SU-DHL-6 (cell line): ENCODE measurements at regions not wholly inside any gene's neighbourhood (a gene's known extent, or its start where the extent isn't known, plus 50 kb on each side); places are given as distances from the start of the nearest gene placed in this dataset.

Source experiments
- H2AFZ ChIP-seq: fragments of 200-600 bp; sonication (generic); 2 replicates; pipeline ENCODE4 v1.6.1; 2014; ENCODE audit warnings: low read depth, mild to moderate bottlenecking, moderate library complexity, mixed read lengths, antibody characterized with exemption, low read length; ENCODE audit not compliant: severe bottlenecking
- H3F3A ChIP-seq: fragments of 200-600 bp; shearing (Covaris generic); 2 replicates; pipeline ENCODE4 v1.6.0; 2016; ENCODE audit warnings: antibody characterized with exemption, mild to moderate bottlenecking; ENCODE audit not compliant: insufficient read depth
- H3K27ac ChIP-seq: fragments of 200-600 bp; sonication (generic); 2 replicates; pipeline ENCODE4 v1.5.1; 2016; ENCODE audit warnings: low read depth, mild to moderate bottlenecking, low read length, moderate library complexity, mixed read lengths
- H3K27me3 ChIP-seq: fragments of 200-600 bp; sonication (generic), shearing (Covaris generic); 2 replicates; pipeline ENCODE4 v1.6.0; 2014; ENCODE audit warnings: mild to moderate bottlenecking, low read length
- H3K36me3 ChIP-seq: fragments of 200-600 bp; sonication (generic); 2 replicates; pipeline ENCODE4 v1.6.1; 2014; ENCODE audit warnings: mild to moderate bottlenecking, low read length, mixed read lengths
- H3K4me2 ChIP-seq: fragments of 300-600, 200-600 bp; shearing (Covaris generic), sonication (generic); 2 replicates; pipeline ENCODE4 v1.6.0; 2014; ENCODE audit warnings: low read length, low read depth, mild to moderate bottlenecking; ENCODE audit not compliant: poor library complexity, severe bottlenecking
- H3K4me3 ChIP-seq: fragments of 200-600 bp; sonication (generic); 2 replicates; pipeline ENCODE4 v1.5.1; 2014; ENCODE audit warnings: antibody characterized with exemption, low read length, mild to moderate bottlenecking, mixed read lengths; ENCODE audit not compliant: insufficient read depth, poor library complexity, severe bottlenecking
- H3K79me2 ChIP-seq: fragments of 200-600 bp; sonication (generic); 2 replicates; pipeline ENCODE4 v1.6.1; 2014; ENCODE audit warnings: mild to moderate bottlenecking, low read length, moderate library complexity; ENCODE audit not compliant: insufficient read depth
- H3K9ac ChIP-seq: fragments of 200-600 bp; sonication (generic); 2 replicates; pipeline ENCODE4 v1.7.0; 2014; ENCODE audit warnings: mild to moderate bottlenecking, low read length
- H3K9me2 ChIP-seq: fragments of 200-600 bp; sonication (generic); replicated peaks from 2 replicates; pipeline ENCODE4 v1.6.1; 2014; ENCODE audit warnings: low read length; ENCODE audit not compliant: insufficient read depth
- H3K9me3 ChIP-seq: fragments of 200-600 bp; sonication (generic); 2 replicates; pipeline ENCODE4 v1.6.1; 2014; ENCODE audit warnings: low read length, mixed read lengths; ENCODE audit not compliant: insufficient read depth
- H4K20me1 ChIP-seq: fragments of 200-600 bp; sonication (generic); 2 replicates; pipeline ENCODE4 v1.6.1; 2014; ENCODE audit warnings: low read depth, mild to moderate bottlenecking, antibody characterized with exemption, low read length, moderate library complexity, mixed read lengths
- CTCF ChIP-seq: fragments of 200-600 bp; sonication (generic); IDR thresholded peaks from one replicate; pipeline ENCODE4 v1.5.1; 2017; ENCODE audit warnings: antibody characterized with exemption, mild to moderate bottlenecking, low read length, moderate library complexity; ENCODE audit not compliant: insufficient read depth, poor library complexity, severe bottlenecking
- EZH2phosphoT487 ChIP-seq: fragments of 200-600 bp; sonication (generic), shearing (Covaris generic); conservative IDR thresholded peaks from 2 replicates; pipeline ENCODE4 v1.6.1; 2018; ENCODE audit warnings: mild to moderate bottlenecking, antibody characterized with exemption, low read length, moderate library complexity, mixed read lengths

- Histone ChIP-seq H3K27ac (no peak overlapping the region), H3K79me2 (no peaks in the 10 kb centered on the region), H3K27me3 (no peaks in the 10 kb centered on the region), H3K36me3 (no peaks in the 10 kb centered on the region), H2AFZ (no peak overlapping the region), H3F3A (no peaks in the 10 kb centered on the region), H3K4me2 (no peak overlapping the region), H3K9me3 (no peaks in the 10 kb centered on the region), H3K9me2 (no peaks in the 10 kb centered on the region), H3K4me3 (no peak overlapping the region), H4K20me1 (no peaks in the 10 kb centered on the region), H3K9ac (no peak overlapping the region)
- TF ChIP-seq CTCF: no peak
- TF ChIP-seq EZH2phosphoT487: no peak
Observed at GRCh38 chr4:182090186-182090585, 153.0 kb upstream of the TENM3 start.

GRCh38 chr4:182091128-182091527 lies 152.1 kb upstream of the TENM3 start:
- H3K4me3 ChIP-seq: no peak overlapping the region
- no peaks in the 10 kb centered on the region for H3K36me3 ChIP-seq
- TF ChIP-seq CTCF (no peak), EZH2phosphoT487 (no peak)
- H3K9ac ChIP-seq: no peak overlapping the region
- no peaks in the 10 kb centered on the region for H3K9me3 ChIP-seq
- no peaks in the 10 kb centered on the region for H3K27me3 ChIP-seq
- H3K27ac ChIP-seq: no peak overlapping the region
- no peaks in the 10 kb centered on the region for H3F3A ChIP-seq
- no peaks in the 10 kb centered on the region for H4K20me1 ChIP-seq
- H3K9me2 ChIP-seq: no peaks in the 10 kb centered on the region
- H2AFZ ChIP-seq: no peak overlapping the region
- no peaks in the 10 kb centered on the region for H3K79me2 ChIP-seq
- H3K4me2 ChIP-seq: no peak overlapping the region

DNA sequence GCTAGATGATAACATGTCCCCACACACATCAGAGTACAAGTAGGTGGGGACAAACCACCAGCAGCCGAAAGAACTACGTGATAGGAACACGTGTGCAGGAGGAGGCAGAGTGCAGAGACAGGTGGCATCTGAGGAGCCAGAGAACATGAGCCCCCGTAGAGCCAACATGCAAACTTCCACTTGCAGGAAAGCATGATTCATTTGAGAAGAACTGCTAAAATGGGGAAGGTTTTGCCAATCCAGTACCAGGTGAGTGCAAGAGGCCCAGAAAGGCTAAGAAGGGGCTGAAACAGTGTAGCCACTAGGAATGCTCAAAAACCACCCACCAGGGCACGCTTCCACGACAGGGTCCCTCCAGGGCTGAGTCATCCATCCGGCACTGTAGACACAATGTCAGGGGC lies 149.8 kb upstream of the TENM3 start:
- no peaks in the 10 kb centered on the region for H3F3A ChIP-seq

More for the DNA sequence above, 149.8 kb upstream of the TENM3 start:
- no peak overlapping the region for H3K4me2 ChIP-seq
- H3K27ac ChIP-seq: no peak overlapping the region
- no peak overlapping the region for H2AFZ ChIP-seq
- H3K27me3 ChIP-seq: no peaks in the 10 kb centered on the region
- TF ChIP-seq CTCF: no peak
- TF ChIP-seq EZH2phosphoT487: no peak
- no peak overlapping the region for H3K4me3 ChIP-seq
- H3K9me2 ChIP-seq: no peaks in the 10 kb centered on the region
- no peaks in the 10 kb centered on the region for H4K20me1 ChIP-seq
- no peaks in the 10 kb centered on the region for H3K79me2 ChIP-seq
- no peaks in the 10 kb centered on the region for H3K36me3 ChIP-seq
- no peak overlapping the region for H3K9ac ChIP-seq
- H3K9me3 ChIP-seq: no peaks in the 10 kb centered on the region
